Karpas-422 (cell line): ENCODE measurements at regions not wholly inside any gene's neighbourhood (a gene's known extent, or its start where the extent isn't known, plus 50 kb on each side); places are given as distances from the start of the nearest gene placed in this dataset.

ENCODE experiments used
- DNase-seq: peaks from one replicate; pipeline ENCODE4 v3.0.0-alpha.2; 2015
- H2AFZ ChIP-seq: fragments of 200-600 bp; sonication (generic); 2 replicates; pipeline ENCODE4 v1.6.1; 2014; ENCODE audit warnings: antibody characterized with exemption, low read length, mixed read lengths
- H3K27ac ChIP-seq: fragments of 200-600 bp; sonication (generic); 2 replicates; pipeline ENCODE4 v1.5.1; 2014; ENCODE audit warnings: mild to moderate bottlenecking, low read length, moderate library complexity
- H3K27me3 ChIP-seq: fragments of 200-600 bp; sonication (generic); 2 replicates; pipeline ENCODE4 v1.6.1; 2014; ENCODE audit warnings: low read length, mixed read lengths
- H3K36me3 ChIP-seq: fragments of 200-600 bp; sonication (generic); 2 replicates; pipeline ENCODE4 v1.6.1; 2014; ENCODE audit warnings: low read length, mixed read lengths; ENCODE audit not compliant: insufficient read depth
- H3K4me1 ChIP-seq: fragments of 200-600 bp; sonication (generic); 2 replicates; pipeline ENCODE4 v1.6.1; 2014; ENCODE audit warnings: mild to moderate bottlenecking, low read length, mixed read lengths
- H3K4me2 ChIP-seq: fragments of 200-600 bp; sonication (generic); 2 replicates; pipeline ENCODE4 v1.6.1; 2014; ENCODE audit warnings: low read length, low read depth, mild to moderate bottlenecking; ENCODE audit not compliant: poor library complexity, severe bottlenecking
- H3K4me3 ChIP-seq: fragments of 200-600 bp; sonication (generic); 2 replicates; pipeline ENCODE4 v1.5.1; 2014; ENCODE audit warnings: mild to moderate bottlenecking, antibody characterized with exemption, low read length, mixed read lengths
- H3K79me2 ChIP-seq: fragments of 200-600 bp; sonication (generic); 2 replicates; pipeline ENCODE4 v1.6.1; 2014; ENCODE audit warnings: mild to moderate bottlenecking, low read length, mixed read lengths
- H3K9ac ChIP-seq: fragments of 200-600 bp; sonication (generic); 2 replicates; pipeline ENCODE4 v1.6.0; 2014; ENCODE audit warnings: low read length
- H3K9me2 ChIP-seq: fragments of 200-600 bp; sonication (generic), shearing (Covaris generic); replicated peaks from 2 replicates; pipeline ENCODE4 v1.6.0; 2014; ENCODE audit warnings: mild to moderate bottlenecking, low read length, moderate library complexity; ENCODE audit not compliant: insufficient read depth
- H3K9me3 ChIP-seq: fragments of 300-700, 200-600 bp; sonication (generic); 2 replicates; pipeline ENCODE4 v1.6.1; 2014; ENCODE audit warnings: low read length, mixed read lengths
- H4K20me1 ChIP-seq: fragments of 200-600 bp; sonication (generic); 2 replicates; pipeline ENCODE4 v1.6.1; 2014; ENCODE audit warnings: mild to moderate bottlenecking, antibody characterized with exemption, low read length, low read depth; ENCODE audit not compliant: insufficient read depth

DNA sequence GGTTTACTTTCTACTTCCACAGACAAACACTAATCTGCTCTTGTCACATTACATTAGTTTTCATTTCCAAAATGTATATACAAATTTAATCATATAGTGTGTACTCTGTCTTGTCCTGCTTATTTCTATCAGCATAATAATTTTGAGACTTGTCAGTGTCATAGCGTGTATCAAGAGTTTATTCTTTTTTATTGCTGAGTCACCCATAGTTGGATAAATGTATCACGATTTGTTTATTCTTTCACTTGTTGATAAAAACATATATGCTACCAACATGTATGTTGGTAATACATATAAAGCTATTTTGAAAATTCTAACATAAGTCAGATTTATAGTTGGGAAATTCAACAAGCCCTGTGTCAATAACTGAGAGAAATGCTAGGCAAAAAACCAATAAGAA lies 261.2 kb downstream of the TRAM1L1 start:
- H4K20me1 ChIP-seq = no peaks in the 10 kb centered on the region
- H3K36me3 ChIP-seq = no peaks in the 10 kb centered on the region
- no peak for DNase-seq
- H3K27me3 ChIP-seq = no peaks in the 10 kb centered on the region
- H3K4me3 ChIP-seq = no peak overlapping the region
- H3K4me2 ChIP-seq = no peak overlapping the region
- no peak overlapping the region for H3K9ac ChIP-seq
- H3K79me2 ChIP-seq = no peaks in the 10 kb centered on the region
- no peak overlapping the region for H3K27ac ChIP-seq
- no peaks in the 10 kb centered on the region for H3K9me2 ChIP-seq
- peaks cover 10% of the 10 kb centered on the region; the same call in 1 of the 2 replicates for H3K9me3 ChIP-seq
- no peak overlapping the region for H2AFZ ChIP-seq
- H3K4me1 ChIP-seq = no peaks in the 10 kb centered on the region

DNA sequence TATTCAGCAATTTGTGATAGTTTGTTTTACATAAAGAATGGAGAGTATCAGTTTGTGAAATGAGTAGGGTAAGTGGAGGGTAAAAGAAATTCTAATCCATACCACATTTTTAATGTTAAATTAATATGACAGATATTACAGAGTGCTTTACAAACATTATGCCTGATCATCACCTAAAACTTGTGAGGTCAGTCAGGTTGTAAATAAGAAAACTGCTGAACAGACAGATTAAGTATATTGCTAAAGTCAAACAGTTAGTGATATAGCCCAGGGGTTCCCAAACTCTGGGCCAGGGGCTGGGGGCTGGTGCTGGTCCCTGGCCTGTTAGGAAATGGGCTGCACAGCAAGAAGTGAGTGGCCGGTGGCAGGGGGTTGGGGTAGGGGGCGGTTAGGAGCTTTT lies 273.6 kb downstream of the TRAM1L1 start:
- DNase-seq = no peak
- Histone ChIP-seq H3K4me3 (no peak overlapping the region), H2AFZ (no peak overlapping the region), H3K9me3 (peaks cover 7% of the 10 kb centered on the region; the same call in 1 of the 2 replicates), H3K27me3 (no peaks in the 10 kb centered on the region), H3K4me1 (peaks cover 5% of the 10 kb centered on the region; the same call in 1 of the 2 replicates), H3K27ac (no peak overlapping the region), H3K79me2 (no peaks in the 10 kb centered on the region), H3K4me2 (no peak overlapping the region), H3K9ac (no peak overlapping the region), H3K36me3 (no peaks in the 10 kb centered on the region), H4K20me1 (no peaks in the 10 kb centered on the region), H3K9me2 (no peaks in the 10 kb centered on the region)

DNA sequence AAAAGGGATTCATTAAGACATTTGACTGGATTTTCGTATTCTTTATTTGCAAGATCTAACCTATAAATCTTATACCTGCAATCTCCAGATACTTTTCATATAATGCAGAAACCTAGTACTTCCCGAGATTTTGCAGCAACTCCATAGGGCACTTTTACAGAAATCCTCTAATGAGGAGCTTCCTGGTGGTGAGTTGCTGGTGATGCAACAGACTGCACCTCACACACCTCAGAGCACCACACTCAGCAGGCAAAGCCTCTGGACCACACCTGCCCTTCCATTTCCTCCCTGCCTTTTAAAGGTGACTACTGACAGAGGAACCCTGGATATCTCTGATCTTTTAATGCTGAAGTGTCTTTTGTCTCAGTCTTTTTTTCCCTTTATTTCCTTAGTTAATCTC lies 289.4 kb downstream of the TRAM1L1 start:
- Histone ChIP-seq H3K36me3 (no peaks in the 10 kb centered on the region), H2AFZ (no peak overlapping the region), H3K9me2 (no peaks in the 10 kb centered on the region), H3K27ac (no peak overlapping the region), H3K27me3 (no peaks in the 10 kb centered on the region), H4K20me1 (no peaks in the 10 kb centered on the region), H3K9ac (no peak overlapping the region), H3K4me3 (no peak overlapping the region), H3K79me2 (no peaks in the 10 kb centered on the region), H3K4me2 (no peak overlapping the region), H3K9me3 (0 out of 2 replicates have a peak, but pooled peaks cover 12% of the 10 kb centered on the region), H3K4me1 (no peaks in the 10 kb centered on the region)
- no peak for DNase-seq

DNA sequence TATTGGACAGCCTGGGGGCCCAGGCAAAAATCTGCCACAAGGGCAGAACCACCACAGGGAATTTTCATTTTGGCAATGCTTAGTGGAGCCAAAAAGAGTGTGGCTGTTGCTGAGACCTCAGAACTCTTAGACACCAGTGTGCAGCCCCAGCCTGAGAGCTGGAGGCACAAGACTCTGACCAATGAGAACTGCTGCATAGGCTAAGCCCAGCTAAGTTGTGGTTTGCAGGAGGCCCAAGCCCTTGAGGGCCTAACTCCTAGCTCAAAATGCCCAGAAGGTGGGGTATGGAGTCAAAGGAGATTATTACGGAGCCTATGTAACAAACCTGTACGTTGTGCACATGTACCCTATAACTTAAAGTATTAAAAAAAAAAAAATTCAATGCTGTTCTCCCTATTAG lies 296.7 kb downstream of the TRAM1L1 start:
- H3K27me3 ChIP-seq = no peaks in the 10 kb centered on the region
- no peak overlapping the region for H3K4me2 ChIP-seq
- no peak overlapping the region for H3K4me3 ChIP-seq
- no peaks in the 10 kb centered on the region for H3K4me1 ChIP-seq
- H2AFZ ChIP-seq = no peak overlapping the region
- H3K27ac ChIP-seq = no peak overlapping the region
- no peaks in the 10 kb centered on the region for H4K20me1 ChIP-seq
- H3K9me3 ChIP-seq = peaks cover 10% of the 10 kb centered on the region
- H3K36me3 ChIP-seq = no peaks in the 10 kb centered on the region
- H3K9ac ChIP-seq = no peak overlapping the region
- H3K9me2 ChIP-seq = no peaks in the 10 kb centered on the region
- DNase-seq = no peak
- no peaks in the 10 kb centered on the region for H3K79me2 ChIP-seq

DNA sequence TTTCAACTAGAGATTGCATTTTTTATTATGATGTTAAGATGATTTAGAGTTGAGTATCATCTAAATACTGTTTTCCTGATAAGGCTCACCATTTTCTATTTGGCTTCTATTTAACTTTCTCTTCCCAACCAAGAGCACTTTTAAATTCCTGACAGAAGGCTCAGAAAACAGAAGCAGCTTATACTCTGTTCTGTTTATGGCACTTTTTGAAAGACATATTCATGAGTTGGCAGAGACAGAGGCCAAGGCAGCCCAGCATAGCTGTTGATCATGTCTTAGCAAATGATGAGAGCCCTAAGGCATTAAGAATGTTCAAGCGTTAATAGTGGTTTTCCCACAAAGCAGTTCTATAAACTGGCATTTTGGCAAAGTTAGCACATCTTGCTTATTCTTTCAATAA lies 330.3 kb downstream of the TRAM1L1 start:
- Histone ChIP-seq H3K9ac (no peak overlapping the region), H3K79me2 (no peaks in the 10 kb centered on the region), H2AFZ (no peak overlapping the region), H3K27me3 (no peaks in the 10 kb centered on the region), H3K9me3 (0 out of 2 replicates have a peak, but pooled peaks cover 6% of the 10 kb centered on the region), H3K4me1 (no peaks in the 10 kb centered on the region), H4K20me1 (no peaks in the 10 kb centered on the region), H3K4me3 (no peak overlapping the region), H3K27ac (no peak overlapping the region), H3K9me2 (0 out of 2 replicates have a peak, but pooled peaks cover 2% of the 10 kb centered on the region), H3K4me2 (no peak overlapping the region), H3K36me3 (no peaks in the 10 kb centered on the region)
- no peak for DNase-seq

DNA sequence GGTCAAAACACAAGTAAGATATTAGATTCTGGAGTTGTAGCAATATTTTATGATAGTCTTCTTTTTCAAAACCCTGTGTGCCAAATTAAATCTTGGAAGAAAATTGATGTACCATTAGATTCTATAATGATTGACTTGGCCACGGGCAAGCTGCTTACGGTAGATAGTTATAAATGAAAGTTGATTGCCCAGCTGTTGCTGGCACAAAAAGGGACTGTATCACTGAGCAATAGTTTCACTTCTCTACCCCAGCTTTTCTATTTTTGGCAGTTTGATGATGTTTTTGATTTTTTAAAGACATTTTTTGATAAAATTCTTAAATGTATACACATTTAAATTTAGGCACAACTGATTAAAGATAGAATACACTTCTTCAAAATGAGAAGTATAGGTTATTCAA lies 333.3 kb downstream of the TRAM1L1 start:
- no peak for DNase-seq
- H3K27me3 ChIP-seq = no peaks in the 10 kb centered on the region
- no peaks in the 10 kb centered on the region for H3K4me1 ChIP-seq
- no peaks in the 10 kb centered on the region for H4K20me1 ChIP-seq
- no peak overlapping the region for H3K9ac ChIP-seq
- H3K79me2 ChIP-seq = no peaks in the 10 kb centered on the region
- H2AFZ ChIP-seq = no peak overlapping the region
- H3K27ac ChIP-seq = no peak overlapping the region
- H3K9me2 ChIP-seq = 0 out of 2 replicates have a peak, but pooled peaks cover 2% of the 10 kb centered on the region
- H3K9me3 ChIP-seq = 0 out of 2 replicates have a peak, but pooled peaks cover 6% of the 10 kb centered on the region
- no peak overlapping the region for H3K4me2 ChIP-seq
- no peaks in the 10 kb centered on the region for H3K36me3 ChIP-seq
- no peak overlapping the region for H3K4me3 ChIP-seq

DNA sequence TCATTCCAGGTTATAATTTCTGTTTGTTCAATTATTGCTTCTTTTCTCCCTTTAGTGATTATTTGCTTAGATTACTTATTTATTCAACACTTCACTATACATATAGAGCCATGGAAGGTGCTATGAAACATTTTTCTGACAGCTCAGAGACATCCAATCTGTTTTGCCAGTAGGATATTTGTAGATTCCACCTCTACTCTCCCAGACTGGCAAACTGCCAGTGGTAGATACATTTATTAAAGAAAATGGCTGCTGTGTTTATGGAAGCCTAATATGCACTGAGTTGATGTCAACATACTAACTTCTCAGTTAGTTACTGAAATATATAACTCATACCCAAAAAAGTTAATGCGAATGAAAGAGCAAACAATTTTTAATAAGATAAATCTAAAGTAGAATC lies 348.6 kb downstream of the TRAM1L1 start:
- H3K27me3 ChIP-seq = no peaks in the 10 kb centered on the region
- H3K9me3 ChIP-seq = peaks cover 20% of the 10 kb centered on the region
- no peaks in the 10 kb centered on the region for H3K4me1 ChIP-seq
- no peaks in the 10 kb centered on the region for H3K9me2 ChIP-seq
- H3K4me2 ChIP-seq = no peak overlapping the region
- no peak overlapping the region for H3K9ac ChIP-seq
- H2AFZ ChIP-seq = no peak overlapping the region
- DNase-seq = no peak
- no peaks in the 10 kb centered on the region for H4K20me1 ChIP-seq
- no peak overlapping the region for H3K27ac ChIP-seq
- H3K36me3 ChIP-seq = no peaks in the 10 kb centered on the region
- H3K79me2 ChIP-seq = no peaks in the 10 kb centered on the region
- H3K4me3 ChIP-seq = no peak overlapping the region

DNA sequence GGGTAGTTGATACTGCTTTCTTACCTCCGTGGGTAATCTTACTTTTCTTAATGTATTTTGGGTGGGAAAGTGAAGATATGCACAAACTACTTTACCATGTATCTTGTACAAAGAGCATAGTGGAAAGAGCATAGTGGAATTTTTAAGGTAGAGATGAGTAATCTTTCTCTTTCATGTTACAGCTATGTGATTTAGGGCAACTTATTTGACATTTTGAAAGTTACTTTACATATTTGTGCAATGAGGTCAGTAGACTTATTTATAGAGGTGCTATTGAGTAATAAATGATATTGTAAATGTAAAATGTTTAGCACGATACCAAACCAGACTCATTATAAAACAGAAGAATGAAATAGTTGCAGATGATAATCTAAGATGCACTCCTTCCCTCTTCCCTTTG lies 351.2 kb downstream of the TRAM1L1 start:
- DNase-seq = no peak
- no peak overlapping the region for H3K4me3 ChIP-seq
- no peaks in the 10 kb centered on the region for H4K20me1 ChIP-seq
- no peak overlapping the region for H3K4me2 ChIP-seq
- no peaks in the 10 kb centered on the region for H3K9me2 ChIP-seq
- no peaks in the 10 kb centered on the region for H3K79me2 ChIP-seq
- no peak overlapping the region for H3K27ac ChIP-seq
- H3K9me3 ChIP-seq = peaks cover 27% of the 10 kb centered on the region
- H3K4me1 ChIP-seq = no peaks in the 10 kb centered on the region
- H3K27me3 ChIP-seq = no peaks in the 10 kb centered on the region
- H3K9ac ChIP-seq = no peak overlapping the region
- no peak overlapping the region for H2AFZ ChIP-seq
- H3K36me3 ChIP-seq = no peaks in the 10 kb centered on the region

DNA sequence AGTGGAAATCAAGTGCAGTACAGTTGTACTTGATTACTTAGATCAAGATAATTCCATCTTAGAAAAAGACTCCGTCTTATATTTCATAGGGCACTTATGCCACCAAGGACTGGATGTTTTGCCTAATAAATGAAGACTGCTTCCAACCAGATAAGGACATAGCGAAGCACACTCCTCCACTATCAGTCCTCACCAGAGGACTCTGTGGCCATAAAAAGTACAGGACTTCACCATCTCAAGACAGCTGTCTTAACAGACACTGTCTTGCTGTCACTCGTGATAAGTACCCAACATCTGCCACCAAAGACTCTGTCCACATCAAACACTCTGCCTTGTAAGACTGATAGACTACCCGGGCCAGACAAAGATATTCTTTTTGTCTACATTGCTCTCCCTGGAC lies 352.0 kb downstream of the TRAM1L1 start:
- Histone ChIP-seq H4K20me1 (no peaks in the 10 kb centered on the region), H3K79me2 (no peaks in the 10 kb centered on the region), H3K36me3 (no peaks in the 10 kb centered on the region), H3K9me3 (peaks cover 27% of the 10 kb centered on the region), H3K9me2 (no peaks in the 10 kb centered on the region), H2AFZ (no peak overlapping the region), H3K27me3 (no peaks in the 10 kb centered on the region), H3K9ac (no peak overlapping the region), H3K27ac (no peak overlapping the region), H3K4me2 (no peak overlapping the region), H3K4me3 (no peak overlapping the region), H3K4me1 (no peaks in the 10 kb centered on the region)
- DNase-seq = no peak
